Suppressor macrophage (primary cell): ENCODE measurements at regions not wholly inside any gene's neighbourhood (a gene's known extent, or its start where the extent isn't known, plus 50 kb on each side); places are given as distances from the start of the nearest gene placed in this dataset.
"Not testable (repeated sequence)": the region's sequence is repeated elsewhere in the genome, so short reads cannot be mapped to it uniquely, and the experiment has no call there.

Experiments
- DNase-seq, 4 experiments: peaks; one replicate each; pipeline ENCODE4 v3.0.0-alpha.2; 2020 to 2022

DNA sequence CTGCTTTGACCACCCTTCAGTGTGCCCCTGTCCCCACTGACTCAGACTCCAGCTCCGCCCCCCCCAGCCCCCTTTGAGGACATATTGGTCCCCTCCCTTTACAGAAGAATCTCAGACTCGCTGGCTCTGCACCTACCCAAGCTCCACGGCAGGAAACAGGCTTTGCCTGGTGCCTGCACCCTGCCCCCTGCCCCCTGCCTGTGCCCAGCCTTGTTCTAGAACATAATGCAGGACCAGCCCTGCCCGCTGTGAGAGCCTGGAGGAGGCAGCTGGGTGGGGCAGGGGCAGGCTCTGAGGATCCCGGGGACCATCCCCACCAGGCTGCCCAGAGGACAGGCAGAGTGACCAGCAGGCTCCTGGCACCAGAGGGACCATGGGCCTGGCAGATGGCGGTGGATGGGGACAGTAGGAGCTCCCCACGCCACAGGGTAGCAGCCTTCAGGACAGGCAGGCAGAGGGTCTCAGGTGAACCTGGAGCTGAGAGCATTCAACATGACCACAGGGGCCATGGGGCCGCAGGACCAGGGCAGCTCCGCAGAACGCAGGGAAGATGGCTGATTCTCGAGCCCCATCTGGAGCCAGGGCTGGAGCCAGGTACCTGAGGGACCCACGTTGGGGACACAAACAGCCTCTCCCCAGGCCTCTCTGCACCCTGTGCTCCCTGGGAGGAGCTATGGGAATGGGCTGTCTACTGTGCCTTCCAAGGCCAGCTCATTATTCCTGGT lies 165.0 kb upstream of the FOXD4L5 start:
- not testable (repeated sequence) for DNase-seq

DNA sequence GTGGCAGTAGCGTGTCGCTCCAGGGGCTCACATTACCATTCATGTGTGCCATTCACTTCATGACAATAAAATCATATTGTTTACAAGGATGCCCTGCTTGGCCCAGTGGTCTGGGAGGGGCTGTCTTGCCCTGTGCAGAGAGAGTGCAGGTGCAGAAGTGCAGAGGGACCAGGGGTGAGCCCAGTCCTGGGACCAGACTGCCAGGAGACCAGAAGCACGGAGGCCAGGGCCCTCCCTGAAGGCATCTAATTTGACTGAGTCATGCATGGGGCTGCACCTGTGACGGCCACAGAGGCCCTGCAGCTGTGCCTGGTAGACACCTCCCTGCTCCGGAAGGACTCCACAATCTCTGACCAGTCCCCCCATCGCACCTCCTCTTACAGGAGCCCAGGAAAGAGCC lies 164.4 kb upstream of the FOXD4L5 start:
- DNase-seq: no peak

DNA sequence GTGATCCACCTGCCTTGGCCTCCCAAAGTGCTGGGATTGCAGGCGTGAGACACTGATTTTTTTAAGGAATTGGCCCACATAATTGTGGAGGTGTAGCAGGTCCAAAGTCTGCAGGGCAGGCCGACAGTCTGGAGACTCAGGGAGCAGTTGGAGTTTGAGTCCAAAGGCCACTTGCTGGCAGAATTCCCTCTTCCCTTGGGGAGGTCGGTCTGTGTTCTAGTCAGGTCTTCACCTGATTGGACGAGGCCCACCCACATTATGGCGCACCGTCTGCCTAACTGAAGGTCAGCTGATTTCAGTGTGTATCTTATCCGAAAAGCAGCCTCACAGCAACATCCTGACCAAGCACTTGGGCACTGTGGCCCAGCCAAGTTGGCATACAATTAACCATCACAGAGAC lies 162.1 kb upstream of the FOXD4L5 start:
- DNase-seq: not testable (repeated sequence)

DNA sequence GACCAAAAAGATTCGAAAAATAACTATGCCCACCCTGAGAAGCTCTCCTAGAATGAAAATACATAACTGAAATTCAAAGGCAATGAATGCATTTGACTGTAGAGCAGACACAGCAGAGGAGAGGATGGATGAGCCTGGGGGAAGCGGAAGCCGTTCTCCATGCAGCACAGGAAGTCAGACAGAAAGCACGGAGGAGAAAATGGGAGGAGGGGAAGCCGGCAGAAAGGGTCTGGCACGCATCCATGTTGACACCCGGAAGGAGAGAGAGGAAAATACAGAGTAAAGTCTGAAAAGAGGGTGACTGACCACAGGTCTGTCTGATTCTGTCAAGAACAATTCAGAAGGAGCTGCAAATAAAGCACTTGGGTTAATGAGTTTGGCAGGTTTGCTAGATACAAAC lies 161.0 kb upstream of the FOXD4L5 start:
- not testable (repeated sequence) for DNase-seq

DNA sequence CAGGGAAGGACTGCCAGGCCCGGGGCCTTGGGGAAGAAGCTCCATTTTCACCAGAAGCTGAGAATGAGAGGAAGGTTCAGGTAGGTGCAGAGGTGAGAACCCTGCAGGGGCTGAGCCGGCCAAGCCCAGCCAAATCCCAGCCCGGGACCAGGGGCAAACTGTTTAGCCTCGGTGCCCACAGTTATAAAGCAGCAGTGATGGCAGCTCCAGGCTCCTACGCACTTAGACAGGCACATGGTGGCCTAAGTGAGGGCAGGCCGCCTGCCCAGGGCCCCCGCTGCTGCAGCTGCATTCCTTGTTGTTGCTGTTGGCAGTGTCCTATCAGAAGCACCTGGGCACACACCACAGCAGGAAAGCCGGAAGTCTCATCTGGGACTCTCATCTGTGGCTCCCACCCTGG lies 159.9 kb upstream of the FOXD4L5 start:
- no peak for DNase-seq

DNA sequence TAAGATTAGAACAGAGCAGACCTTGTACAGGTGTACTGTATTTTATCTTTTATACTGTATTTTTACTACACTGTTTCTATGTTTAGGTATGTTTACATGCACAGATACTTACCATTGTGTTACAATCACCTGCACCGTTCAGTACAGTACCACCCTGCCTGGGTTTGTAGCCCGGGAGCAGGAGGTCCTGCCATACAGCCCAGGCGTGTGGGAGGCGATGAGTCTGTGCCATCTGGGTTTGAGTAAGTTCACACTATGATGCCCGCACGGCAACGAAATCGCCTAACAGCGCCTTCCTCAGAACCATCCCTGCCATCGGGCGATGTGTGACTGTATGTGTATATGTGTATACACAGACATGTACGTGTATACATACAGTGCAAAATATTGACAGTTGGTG lies 157.1 kb upstream of the FOXD4L5 start:
- DNase-seq: not testable (repeated sequence)

DNA sequence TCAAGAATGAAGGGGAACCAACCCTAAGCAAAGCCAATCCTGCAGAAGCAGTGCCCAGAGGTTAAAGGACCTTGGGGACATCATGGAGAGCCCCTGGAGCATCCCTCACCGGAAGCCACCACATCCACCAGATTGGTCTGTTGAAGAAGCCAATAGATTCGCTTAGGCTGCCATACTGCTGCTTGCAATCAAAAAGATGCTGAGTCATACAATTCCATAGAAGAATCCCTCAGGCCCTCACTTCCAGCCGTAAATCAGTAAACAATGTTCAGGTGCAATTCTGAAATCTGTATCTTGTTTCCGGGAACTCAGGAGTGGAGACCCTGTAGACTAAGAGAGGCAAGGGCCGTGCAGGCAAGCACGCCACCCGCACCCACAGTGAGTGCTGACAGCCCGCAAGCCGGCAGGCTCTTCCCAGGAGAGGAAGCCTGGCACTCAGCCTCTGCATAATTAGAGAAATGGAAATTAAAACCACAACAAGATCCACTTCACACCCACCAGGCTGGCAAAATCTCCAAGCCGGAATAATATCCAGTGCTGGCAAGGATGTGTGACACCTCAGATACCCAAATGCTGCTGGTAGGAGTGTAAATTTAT lies 156.4 kb upstream of the FOXD4L5 start:
- not testable (repeated sequence) for DNase-seq

DNA sequence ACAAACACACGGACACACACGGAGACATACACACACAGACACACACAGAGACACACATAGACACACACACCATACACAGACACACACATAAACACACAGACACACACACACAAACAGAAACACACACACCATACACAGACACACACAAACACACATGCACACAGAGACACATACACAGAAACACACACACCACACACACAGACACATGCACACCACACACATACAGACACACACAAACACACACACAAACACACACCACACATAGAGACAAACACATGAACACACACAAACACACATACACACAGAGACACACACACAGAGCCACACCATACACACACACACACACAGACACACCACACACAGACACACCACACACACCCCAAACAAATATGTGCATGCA lies 152.7 kb upstream of the FOXD4L5 start:
- DNase-seq: no peak

DNA sequence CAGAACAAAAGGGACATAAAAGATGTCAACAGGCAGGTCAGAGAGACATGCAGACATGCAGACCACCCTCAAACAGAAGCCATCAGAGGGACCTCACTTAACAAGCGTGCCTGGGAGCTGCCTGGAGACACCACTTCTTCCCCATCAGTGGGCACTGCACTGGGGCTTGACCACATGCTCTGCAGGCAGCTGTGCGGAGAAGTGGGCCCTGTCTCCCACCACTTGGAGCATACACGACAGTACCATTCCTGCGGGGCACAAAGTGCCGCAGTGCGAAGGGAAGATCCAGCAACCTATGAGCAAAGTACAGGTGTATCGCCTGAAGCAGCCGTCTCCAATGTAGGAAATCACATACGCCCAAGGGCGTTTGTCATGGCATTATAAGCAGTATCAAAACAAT lies 150.5 kb upstream of the FOXD4L5 start:
- no peak for DNase-seq

DNA sequence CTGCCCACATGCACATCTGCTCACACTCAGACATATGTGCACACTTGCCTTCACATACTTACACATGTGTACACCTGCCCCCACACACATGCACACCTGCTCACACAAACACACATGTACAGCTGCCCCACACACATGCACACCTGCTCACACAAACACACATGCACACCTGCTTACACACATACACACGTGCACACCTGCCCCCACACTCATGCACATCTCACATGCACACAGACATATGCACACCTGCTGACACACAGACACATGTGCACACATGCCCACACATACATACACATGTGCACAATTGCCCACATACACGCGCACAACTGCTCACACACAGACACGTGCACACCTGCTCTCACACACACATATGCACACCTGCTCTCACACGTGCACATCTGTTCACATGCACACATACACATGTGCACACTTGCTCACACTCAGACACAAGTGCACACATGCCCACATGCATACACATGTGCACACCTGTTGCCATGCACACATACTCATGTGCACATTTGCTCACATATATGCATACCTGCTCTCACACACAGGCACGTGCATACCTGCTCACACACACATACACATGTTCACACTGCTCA lies 147.8 kb upstream of the FOXD4L5 start:
- no peak for DNase-seq

DNA sequence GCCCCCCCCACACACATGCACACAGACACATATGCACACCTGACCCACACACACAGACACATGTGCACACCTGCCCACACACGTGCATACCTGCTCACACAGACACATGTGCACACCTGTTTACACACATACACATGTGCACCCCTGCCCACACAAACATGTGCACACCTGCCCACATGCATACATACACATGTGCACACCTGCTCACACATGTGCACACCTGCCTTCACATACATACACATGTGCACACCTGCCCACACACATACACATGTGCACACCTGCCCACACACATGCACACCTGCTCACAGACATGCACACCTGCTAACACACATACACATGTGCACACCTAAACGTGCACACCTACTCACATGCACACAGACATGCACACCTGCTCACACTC lies 147.0 kb upstream of the FOXD4L5 start:
- no peak for DNase-seq

DNA sequence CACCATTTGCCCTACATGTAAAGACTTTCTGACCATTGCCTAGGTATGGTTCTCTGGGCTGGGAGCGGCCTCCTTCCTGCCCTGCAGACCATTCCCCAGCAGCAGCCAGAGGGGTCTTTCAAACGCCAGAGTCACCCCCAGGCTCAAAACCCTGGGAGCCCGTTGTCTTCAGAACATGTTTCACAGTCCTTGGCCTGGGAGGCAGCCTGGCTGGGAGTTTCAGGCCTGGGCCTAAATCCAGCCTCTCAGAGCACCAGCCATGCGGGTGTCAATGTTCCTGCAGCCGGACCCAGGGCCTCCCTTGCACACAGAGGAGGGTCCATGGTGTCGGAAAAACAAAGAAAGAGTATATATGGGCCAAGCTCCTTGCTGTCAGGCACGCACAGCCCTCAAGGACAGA lies 145.2 kb upstream of the FOXD4L5 start:
- no peak for DNase-seq

DNA sequence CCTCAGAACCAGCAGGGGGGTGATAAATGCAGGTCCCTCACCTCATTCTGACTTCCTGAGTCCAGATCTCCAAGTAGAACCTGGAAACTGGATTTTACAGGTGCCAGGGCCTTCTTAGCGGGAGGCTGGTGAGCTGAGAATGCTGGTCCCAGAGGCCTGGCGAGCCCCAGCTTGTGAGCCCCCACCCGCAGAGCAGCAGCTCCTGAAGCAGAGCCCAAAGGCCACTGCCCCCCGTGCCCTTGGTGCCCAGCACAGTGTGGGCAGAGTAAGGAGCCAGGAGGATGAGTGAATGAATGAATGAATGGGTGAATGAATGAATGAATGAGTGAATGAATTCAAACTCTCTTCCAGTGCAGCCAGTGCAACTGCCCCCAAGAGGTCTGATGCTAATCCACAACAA lies 142.4 kb upstream of the FOXD4L5 start:
- not testable (repeated sequence) for DNase-seq

DNA sequence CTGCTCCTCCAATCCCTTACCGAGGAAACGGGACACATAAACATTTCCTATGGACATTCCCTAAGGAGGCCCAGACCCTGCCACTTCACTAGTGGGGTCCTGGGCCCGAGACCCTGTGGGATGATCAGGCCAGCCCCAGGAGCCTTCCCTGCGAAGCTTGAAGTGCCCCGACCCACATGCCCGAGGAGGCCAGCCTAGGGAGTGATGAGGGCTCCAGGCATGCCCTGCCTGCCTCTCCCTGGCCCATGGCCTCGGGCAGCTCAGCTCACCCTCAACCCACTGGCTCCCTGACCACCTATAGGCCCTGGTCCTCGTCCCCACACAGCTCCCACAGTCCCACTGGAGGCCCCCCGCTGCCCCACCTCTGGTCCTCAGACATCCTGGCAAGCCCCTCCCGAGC lies 141.8 kb upstream of the FOXD4L5 start:
- not testable (repeated sequence) for DNase-seq

DNA sequence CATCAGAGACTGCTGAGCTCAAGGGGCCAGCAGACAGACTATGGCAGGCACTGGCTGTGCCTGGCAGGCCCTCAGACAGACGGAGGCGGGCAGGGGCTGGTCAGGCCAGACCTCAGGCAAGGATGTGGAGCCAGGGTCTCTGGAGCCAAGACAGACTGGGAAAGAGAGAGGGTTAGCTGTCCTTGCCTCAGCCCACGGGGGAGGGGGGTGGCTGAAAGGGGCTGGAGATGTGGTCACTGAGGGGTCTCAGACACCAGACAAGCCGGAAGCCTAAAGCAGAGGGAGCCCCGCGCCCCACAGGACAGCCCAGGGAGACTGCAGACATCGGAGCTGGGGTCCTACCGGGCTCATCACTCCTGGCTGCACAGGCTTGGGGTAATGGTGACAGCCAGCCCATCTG lies 141.2 kb upstream of the FOXD4L5 start:
- DNase-seq: no peak

DNA sequence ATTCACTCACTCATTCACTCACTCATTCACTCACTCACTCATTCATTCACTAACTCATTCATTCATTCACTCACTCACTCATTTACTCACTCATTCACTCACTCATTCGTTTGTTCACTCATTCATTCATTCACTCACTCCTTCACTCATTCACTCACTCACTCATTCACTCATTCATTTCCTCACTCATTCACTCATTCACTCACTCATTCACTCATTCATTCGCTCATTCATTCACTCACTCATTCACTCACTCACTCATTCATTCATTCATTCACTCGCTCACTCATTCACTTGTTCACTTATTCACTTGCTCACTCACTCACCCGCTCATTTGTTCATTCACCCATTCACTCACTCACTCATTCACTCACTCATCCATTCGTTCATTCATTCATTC lies 140.2 kb upstream of the FOXD4L5 start:
- not testable (repeated sequence) for DNase-seq

DNA sequence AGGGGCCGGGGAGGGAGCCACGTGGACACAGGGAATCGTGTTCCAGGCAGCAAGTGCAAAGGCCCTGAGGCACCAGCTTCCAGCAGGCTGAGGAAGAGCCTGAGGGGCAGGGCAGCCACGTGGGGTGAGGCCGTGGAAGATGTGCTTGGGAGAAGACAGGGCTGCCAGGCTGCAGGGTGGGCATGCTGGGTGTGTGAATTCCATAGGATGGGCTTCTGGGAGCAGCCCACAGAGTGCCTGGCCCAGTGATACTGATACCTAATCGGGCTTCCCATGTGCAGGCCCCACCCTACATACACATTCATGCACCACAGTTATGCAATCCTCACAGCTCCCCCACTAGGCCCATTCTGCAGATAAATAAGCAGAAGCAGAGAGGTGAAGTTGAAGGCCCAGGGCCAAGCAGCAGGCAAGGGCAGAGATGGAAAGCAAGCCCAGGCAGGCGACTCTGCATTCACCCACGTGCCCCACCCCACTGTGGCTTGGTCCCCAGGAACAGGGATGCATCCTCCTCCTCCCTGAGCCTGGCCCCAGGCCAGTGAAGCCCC lies 139.5 kb upstream of the FOXD4L5 start:
- not testable (repeated sequence) for DNase-seq

DNA sequence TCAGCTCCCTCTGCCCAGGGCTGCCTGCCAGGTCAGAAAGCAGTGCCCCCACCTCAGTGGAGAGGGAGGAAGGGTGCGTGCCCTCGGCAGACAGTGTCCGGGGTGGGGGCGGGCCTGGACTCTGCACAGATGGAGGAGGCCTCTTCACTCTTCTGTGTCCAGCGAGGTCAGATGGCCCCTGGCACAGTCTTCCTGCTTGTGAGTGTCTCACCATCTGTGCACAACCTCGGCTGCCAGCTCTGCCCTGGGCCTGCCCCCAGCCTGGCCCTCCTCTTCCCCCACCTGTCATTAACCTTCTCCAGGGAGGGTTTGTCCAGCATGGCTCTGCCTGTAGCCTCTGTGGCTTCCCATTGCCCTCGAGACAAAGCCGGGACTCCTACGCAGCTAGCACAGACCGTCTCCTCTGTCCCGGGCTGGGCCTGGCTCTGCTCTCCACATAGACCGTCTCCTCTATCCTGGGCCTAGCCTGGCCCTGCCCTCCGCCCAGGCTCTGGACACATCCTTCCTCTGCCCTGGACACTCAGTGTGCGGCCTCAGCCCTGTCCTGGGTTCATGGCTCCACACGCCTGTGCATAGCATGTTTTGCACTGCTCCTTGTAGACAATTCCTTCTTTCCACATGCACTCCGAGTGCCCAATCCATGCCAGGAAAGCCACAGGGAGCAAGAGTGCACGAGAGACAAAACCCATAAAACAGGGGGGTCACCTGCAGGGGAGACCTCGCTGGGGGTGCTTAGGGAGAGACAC lies 138.9 kb upstream of the FOXD4L5 start:
- DNase-seq: not testable (repeated sequence)

DNA sequence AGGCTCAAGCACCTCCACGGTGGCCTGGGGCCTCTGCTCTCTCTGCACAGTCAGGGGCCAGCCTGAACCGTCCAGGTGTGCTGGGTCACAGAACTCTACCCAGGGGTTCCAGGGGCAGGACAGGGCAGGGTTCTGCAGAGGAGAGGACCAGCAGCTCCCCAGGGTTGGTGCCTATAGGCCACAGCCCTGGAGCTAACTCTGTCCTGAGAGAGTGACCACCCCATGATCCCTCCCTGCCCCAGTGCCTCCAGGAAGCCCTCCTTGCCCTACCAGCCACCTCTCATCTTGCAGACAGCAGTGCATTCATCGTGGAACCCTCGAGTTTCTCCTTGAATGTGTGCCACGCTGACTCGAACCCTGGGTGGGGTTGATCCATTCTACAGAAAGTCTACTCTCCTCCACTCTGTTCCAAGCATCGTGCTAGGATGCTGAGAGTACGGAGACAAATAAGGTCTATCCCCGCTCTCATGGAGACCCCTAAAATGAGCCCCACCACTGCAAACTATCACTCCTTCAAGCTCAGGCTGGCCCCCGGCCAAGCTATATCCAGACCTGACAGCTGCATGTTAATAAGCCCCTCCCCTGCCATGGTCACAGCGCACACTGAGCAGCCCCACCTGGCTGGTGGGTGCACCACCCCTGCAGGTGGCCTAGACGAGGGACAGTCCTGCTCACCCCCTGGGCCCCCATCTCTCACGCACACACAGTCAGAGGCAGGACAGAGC lies 138.1 kb upstream of the FOXD4L5 start:
- not testable (repeated sequence) for DNase-seq

DNA sequence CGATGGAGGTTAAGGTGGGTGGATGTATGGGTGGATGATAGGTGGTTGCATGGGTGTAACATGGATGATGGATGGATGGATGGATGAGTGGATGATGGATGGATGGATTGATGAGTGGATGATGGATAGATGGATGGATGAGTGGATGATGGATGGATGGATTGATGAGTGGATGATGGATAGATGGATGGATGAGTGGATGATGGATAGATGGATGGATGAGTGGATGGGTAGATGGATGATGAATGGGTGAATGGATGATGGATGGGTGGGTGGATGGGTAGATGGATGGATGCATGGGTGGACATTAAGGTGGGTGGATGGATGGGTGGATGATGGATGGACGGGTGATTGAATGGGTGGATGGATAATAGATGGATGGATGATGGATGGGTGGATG lies 136.5 kb upstream of the FOXD4L5 start:
- not testable (repeated sequence) for DNase-seq

DNA sequence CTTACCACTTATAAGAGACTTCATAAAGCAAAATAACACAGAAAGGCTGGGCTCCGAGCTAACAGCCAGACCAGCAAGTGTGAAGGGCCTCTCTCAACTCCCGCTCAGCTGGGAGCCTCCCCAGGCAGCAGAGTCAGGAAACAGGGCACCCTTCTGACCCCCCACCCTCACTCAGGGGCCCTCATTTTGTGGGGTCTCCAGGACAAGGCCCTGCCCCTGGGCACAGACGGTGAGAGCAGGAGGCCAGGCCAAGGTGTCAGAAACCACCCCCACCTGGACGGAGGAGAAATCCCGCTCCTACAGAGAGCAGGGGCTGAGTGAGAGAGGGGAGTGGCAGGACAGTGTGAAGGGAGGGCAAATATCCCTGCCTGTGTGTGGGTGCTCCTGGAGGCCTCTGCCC lies 135.8 kb upstream of the FOXD4L5 start:
- no peak for DNase-seq

DNA sequence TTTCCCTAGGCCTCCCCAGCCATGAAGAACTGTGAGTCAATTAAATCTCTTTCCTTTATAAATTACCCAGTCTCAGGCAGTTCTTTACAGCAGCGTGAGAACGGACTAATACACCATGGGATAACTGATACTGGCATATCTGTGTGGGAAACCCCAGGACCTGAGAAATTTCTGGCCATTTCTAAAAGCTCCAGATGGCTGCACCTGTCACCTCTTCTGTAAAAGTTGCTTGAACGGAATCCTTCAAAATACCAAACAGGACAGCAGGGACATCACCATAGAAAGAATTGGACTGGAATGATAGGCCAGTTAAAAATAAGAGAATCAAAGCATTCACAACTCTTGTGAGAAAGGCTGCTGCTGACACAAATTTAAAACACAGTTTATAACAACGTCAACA lies 134.0 kb upstream of the FOXD4L5 start:
- DNase-seq: not testable (repeated sequence)
